ENCODE measurements at regions not wholly inside any gene's neighbourhood (a gene's known extent, or its start where the extent isn't known, plus 50 kb on each side); places are given as distances from the start of the nearest gene placed in this dataset.

DNA sequence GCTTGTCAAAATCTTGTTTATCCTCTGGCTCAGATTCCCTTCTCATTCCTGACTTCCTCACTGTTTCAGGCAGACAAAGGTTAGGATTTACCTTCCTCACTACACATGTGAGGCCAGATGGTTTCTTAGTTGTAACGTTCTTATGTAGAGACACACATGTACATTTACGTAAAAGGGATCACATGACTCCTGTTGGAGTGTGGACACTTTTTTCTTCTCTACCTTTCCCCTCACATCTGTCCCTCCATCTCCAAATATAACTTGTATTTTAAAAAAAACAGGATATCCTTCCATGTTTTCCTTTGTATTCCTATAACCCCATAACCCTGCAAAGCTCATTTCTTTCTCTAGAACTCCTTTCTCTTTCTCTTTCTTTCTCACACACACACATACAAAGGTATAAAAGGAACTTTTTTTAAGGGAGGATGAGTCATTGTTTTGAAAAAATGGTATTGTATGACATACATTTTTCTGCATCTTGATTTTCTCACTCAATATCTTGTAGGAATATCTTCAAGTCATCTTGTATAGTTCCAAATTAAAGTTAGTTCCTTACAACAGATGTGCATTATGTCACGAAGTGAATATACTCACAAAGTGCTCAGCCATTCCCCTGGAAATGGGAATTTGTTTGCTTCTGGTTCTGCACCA, 78.2 kb upstream of the SULF2 start:
- in situ Hi-C loops (cut with HindIII; ENCODE audit: low sequenced_read_pairs), result no loop called here
- no peak for DNase-seq (ENCODE audit: low read depth, low spot score)
- H3K4me3 ChIP-seq (ENCODE audit: low read depth, low read length), result no peak overlapping the region
- TF ChIP-seq, protein P1, sequence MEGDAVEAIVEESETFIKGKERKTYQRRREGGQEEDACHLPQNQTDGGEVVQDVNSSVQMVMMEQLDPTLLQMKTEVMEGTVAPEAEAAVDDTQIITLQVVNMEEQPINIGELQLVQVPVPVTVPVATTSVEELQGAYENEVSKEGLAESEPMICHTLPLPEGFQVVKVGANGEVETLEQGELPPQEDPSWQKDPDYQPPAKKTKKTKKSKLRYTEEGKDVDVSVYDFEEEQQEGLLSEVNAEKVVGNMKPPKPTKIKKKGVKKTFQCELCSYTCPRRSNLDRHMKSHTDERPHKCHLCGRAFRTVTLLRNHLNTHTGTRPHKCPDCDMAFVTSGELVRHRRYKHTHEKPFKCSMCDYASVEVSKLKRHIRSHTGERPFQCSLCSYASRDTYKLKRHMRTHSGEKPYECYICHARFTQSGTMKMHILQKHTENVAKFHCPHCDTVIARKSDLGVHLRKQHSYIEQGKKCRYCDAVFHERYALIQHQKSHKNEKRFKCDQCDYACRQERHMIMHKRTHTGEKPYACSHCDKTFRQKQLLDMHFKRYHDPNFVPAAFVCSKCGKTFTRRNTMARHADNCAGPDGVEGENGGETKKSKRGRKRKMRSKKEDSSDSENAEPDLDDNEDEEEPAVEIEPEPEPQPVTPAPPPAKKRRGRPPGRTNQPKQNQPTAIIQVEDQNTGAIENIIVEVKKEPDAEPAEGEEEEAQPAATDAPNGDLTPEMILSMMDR (IDR thresholded peaks at IDR 0.05; ENCODE audit: low read depth, low read length), result no peak

DNA sequence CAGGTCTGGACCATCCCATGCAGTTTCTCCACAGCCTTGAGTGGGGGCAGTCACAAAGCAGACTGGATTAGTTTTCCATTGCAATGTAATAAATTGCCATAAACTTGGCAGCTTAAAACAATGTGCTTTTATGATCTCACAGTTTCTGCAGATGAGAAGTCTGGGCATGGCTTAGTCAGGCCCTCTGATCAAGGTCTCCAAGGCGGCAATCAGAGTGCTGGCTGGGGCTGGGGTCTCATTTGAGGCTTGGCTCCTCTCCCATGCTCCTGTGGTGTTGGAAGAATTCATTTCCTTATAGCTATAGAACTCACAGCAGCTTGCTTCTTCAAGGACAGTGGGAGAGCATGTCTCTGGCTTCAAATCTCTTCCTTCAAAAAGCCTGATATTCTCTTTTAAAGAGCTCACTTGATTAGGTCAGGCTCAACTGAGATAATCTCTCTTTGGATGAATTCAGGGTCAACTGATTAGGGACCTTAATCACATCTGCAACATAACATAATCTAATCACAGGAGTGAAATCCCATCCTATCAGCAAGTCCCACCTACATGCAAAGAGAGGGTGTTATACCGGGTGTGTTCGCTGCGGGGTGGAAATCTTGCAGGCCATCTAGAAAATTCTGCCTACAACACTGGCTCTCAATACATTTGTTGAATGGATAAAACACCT, 77.4 kb upstream of the SULF2 start:
- H3K4me3 ChIP-seq (ENCODE audit: low read depth, low read length), result no peak overlapping the region
- in situ Hi-C loops (cut with HindIII; ENCODE audit: low sequenced_read_pairs), result no loop called here
- TF ChIP-seq, protein P1 (IDR thresholded peaks at IDR 0.05; ENCODE audit: low read depth, low read length), result no peak
- DNase-seq (ENCODE audit: low read depth, low spot score), result no peak

DNA sequence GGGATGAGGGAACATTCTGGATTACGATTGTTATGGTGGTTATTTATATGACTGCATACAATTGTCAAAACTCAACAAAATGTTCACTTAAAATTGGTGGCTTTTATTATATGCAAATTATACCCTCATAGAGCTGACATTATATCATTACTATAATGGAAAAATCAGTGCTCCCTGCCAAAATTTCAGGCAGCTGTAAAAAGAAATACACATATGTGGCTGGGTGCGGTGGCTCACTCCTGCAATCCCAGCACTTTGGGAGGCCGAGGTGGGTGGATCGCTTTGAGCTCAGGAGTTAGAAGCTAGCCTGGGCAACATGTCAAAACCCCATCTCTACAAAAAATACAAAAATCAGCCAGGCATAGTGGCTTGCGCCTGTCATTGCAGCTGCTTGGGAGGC, 75.8 kb upstream of the SULF2 start:
- no peak for DNase-seq (ENCODE audit: low read depth, low spot score)
- in situ Hi-C loops (cut with HindIII; ENCODE audit: low sequenced_read_pairs), result no loop called here
- TF ChIP-seq, protein P1 (IDR thresholded peaks at IDR 0.05; ENCODE audit: low read depth, low read length), result no peak
- no peak overlapping the region for H3K4me3 ChIP-seq (ENCODE audit: low read depth, low read length)

DNA sequence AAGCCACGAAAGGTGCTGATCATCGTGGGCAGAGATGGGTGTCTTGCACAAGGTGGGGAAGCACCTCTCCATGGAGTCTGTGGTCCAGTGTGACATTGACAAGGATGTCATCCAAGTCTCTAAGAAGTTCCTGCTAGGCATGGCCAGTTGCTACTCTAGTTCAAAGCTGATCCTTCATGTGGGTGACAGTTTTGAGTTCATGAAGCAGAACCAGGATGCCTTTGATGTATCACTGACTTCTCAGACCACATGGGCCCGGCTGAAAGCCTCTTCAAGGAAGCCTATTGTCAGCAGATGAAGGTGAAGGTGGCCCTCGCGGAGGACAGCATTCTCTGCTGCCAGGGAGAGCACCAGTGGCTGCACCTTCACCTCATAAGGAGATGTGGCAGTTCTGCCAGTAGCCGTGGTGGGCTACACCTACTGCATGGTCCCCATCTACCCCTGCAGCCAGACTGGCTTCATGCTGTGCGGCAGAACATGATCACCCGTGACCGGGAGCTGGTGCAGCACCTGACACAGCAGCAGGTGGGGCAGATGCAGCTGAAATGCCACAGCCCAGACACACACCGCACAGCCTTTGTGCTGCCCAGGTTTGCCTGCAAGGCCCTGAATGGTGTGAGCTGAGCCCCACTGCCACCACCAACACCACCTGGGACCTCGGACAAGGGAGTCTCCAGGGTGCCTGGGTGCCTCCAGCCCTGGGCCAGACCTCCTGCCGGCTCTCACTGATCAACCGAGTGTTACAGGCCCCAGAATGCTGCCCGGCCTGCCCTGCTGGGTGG, 75.0 kb upstream of the SULF2 start:
- in situ Hi-C loops (cut with HindIII; ENCODE audit: low sequenced_read_pairs), result no loop called here
- no peak overlapping the region for H3K4me3 ChIP-seq (ENCODE audit: low read depth, low read length)
- TF ChIP-seq, protein P1 (IDR thresholded peaks at IDR 0.05; ENCODE audit: low read depth, low read length), result no peak
- no peak for DNase-seq (ENCODE audit: low read depth, low spot score)

DNA sequence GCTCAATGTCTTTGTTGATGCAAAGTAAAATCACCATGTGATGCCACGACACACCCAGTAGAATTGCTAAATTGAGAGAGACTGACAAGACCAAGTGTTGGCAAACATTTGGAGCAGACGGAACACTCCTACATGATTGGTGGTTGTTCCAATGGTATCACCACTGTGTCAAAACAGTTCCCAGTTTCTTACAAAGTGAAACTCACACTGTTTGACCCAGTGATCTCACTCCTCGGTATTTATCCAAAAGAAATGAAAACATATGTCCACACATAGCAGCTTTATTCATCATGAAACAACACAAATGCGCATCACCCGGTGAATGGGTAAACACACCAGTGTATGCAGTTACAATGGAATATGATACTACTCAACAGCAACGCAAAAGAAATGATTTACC, 74.0 kb upstream of the SULF2 start:
- TF ChIP-seq, protein P1 (IDR thresholded peaks at IDR 0.05; ENCODE audit: low read depth, low read length), result no peak
- no peak overlapping the region for H3K4me3 ChIP-seq (ENCODE audit: low read depth, low read length)
- no peak for DNase-seq (ENCODE audit: low read depth, low spot score)
- in situ Hi-C loops (cut with HindIII; ENCODE audit: low sequenced_read_pairs), result no loop called here

DNA sequence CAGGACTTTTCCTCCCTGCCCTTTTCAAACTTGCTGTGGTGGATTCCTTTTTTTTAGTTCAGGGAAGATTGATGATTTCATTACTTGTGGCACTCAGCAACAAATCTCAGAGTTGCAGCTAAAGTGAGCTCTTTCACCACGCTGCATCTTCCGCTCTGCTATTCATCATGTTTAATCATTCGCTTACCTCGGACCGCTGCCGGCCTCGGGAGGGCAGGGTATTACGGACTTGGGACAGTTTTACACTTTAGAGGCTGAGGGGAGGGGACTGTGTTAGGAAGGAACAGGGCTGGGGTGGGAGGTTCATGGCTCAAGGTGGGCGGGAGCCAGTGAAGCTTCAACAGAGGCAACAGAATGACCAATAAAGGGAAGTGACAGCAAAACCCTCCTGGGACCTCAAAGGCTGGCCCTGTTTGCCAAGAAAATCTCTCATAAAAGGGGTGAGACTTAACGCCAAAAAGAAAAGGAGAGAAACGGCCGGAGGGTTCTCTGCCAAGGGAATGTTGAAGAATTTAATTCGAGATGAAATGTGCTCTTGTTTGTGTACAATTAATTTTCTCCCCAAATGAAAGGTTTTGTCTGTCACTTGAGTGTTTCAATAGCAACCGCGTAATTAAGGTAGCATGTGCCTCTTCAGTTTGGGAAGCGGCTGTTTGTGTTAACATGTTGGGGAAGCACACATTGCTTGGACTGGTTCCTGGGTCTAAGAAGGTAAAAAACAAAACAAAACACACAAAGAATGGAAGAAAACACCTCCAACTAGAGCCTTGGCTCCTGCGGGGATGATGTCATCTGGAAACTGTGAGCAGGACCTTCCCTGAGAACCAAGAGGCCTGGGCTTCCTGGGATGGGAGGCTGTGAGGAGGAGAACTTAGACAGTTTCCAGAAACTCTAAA, 72.5 kb upstream of the SULF2 start:
- in situ Hi-C loops (cut with HindIII; ENCODE audit: low sequenced_read_pairs), result no loop called here
- H3K4me3 ChIP-seq (ENCODE audit: low read depth, low read length), result no peak overlapping the region
- no peak for DNase-seq (ENCODE audit: low read depth, low spot score)
- TF ChIP-seq, protein P1 (IDR thresholded peaks at IDR 0.05; ENCODE audit: low read depth, low read length), result no peak
